Fibroblast of skin of back (primary cell): ENCODE measurements at regions not wholly inside any gene's neighbourhood (a gene's known extent, or its start where the extent isn't known, plus 50 kb on each side); places are given as distances from the start of the nearest gene placed in this dataset.
"Not testable (repeated sequence)": the region's sequence is repeated elsewhere in the genome, so short reads cannot be mapped to it uniquely, and the experiment has no call there.

Source experiments
- DNase-seq: peaks from one replicate; pipeline ENCODE4 v3.0.0-alpha.2; 2013

- no peak for DNase-seq
Observed at GRCh38 chrX:121456315-121456714, 408.9 kb downstream of the GLUD2 start.

- DNase-seq = no peak
Observed at GRCh38 chrX:121457096-121457495, 409.7 kb downstream of the GLUD2 start.

- no peak for DNase-seq
Observed at GRCh38 chrX:121479406-121479805, 432.0 kb downstream of the GLUD2 start.

- peak; percentile 83 for DNase-seq
Observed at GRCh38 chrX:121496966-121497365, 449.6 kb downstream of the GLUD2 start.

- no peak for DNase-seq
Observed at GRCh38 chrX:121504153-121504552, 456.7 kb downstream of the GLUD2 start.

- no peak for DNase-seq
Observed at GRCh38 chrX:121546317-121546716, 498.9 kb downstream of the GLUD2 start.

- DNase-seq = no peak
Observed at GRCh38 chrX:121558886-121559285, 511.5 kb downstream of the GLUD2 start.

- no peak for DNase-seq
Observed at GRCh38 chrX:121562616-121563015, 515.2 kb downstream of the GLUD2 start.

- no peak for DNase-seq
Observed at GRCh38 chrX:121569609-121570008, 522.2 kb downstream of the GLUD2 start.

GRCh38 chrX:121570072-121570841 is 522.8 kb downstream of the GLUD2 start:
- DNase-seq = no peak

- DNase-seq = no peak
Observed at GRCh38 chrX:121571333-121571732, 523.9 kb downstream of the GLUD2 start.

- DNase-seq = not testable (repeated sequence)
Observed at GRCh38 chrX:121574384-121574783, 527.0 kb downstream of the GLUD2 start.

GRCh38 chrX:121579016-121579760 is 531.8 kb downstream of the GLUD2 start:
- DNase-seq = peak; percentile 16

- DNase-seq = no peak
Observed at GRCh38 chrX:121581885-121582284, 534.5 kb downstream of the GLUD2 start.

- DNase-seq = no peak
Observed at GRCh38 chrX:121585626-121586025, 538.2 kb downstream of the GLUD2 start.

GRCh38 chrX:121592884-121593283 is 545.5 kb downstream of the GLUD2 start:
- no peak for DNase-seq

GRCh38 chrX:121598356-121598755 is 550.9 kb downstream of the GLUD2 start:
- DNase-seq = no peak

GRCh38 chrX:121635141-121635540 is 587.7 kb downstream of the GLUD2 start:
- no peak for DNase-seq

- DNase-seq = peak; percentile 69
Observed at GRCh38 chrX:121639781-121640180, 592.4 kb downstream of the GLUD2 start.

GRCh38 chrX:121641560-121641959 is 594.1 kb downstream of the GLUD2 start:
- DNase-seq = peak; percentile 81

GRCh38 chrX:121642415-121642814 is 595.0 kb downstream of the GLUD2 start:
- DNase-seq = peak; percentile 64

GRCh38 chrX:121649417-121649816 is 602.0 kb downstream of the GLUD2 start:
- no peak for DNase-seq

GRCh38 chrX:121655276-121655675 is 607.9 kb downstream of the GLUD2 start:
- no peak for DNase-seq

GRCh38 chrX:121666171-121666570 is 618.8 kb downstream of the GLUD2 start:
- no peak for DNase-seq
